Suprapubic skin (tissue), 4 donors: ENCODE measurements at regions not wholly inside any gene's neighbourhood (a gene's known extent, or its start where the extent isn't known, plus 50 kb on each side); places are given as distances from the start of the nearest gene placed in this dataset.

Experiments used
- CTCF ChIP-seq, 2 donors: fragments of 200-600 bp in 1 of 2; fragments of 450-650 bp in 1 of 2; sonication (generic) in 1 of 2; IDR thresholded peaks; one replicate each; pipeline ENCODE4 v1.5.1; 2016 to 2019; ENCODE audit warnings: antibody characterized with exemption in 2 of 2, mild to moderate bottlenecking in 1 of 2, moderate library complexity in 1 of 2
- EP300 ChIP-seq: sonication (generic); formaldehyde crosslinking; IDR thresholded peaks from one replicate; pipeline ENCODE4 v1.6.1; 2017; ENCODE audit warnings: antibody characterized with exemption
- POLR2A ChIP-seq, 2 donors: fragments of 450-650 bp; IDR thresholded peaks; one replicate each; pipeline ENCODE4 v1.6.1; 2017; ENCODE audit warnings: antibody characterized with exemption in 2 of 2, mild to moderate bottlenecking in 2 of 2, moderate library complexity in 2 of 2
- POLR2AphosphoS5 ChIP-seq, 3 donors: sonication (generic); formaldehyde crosslinking; IDR thresholded peaks; one replicate each; pipeline ENCODE4 v1.6.1; 2017; ENCODE audit warnings: antibody characterized with exemption in 3 of 3

- TF ChIP-seq CTCF (IDR thresholded peaks at IDR 0.05) (no peak), POLR2AphosphoS5 (IDR thresholded peaks at IDR 0.05) (no peak), POLR2A (IDR thresholded peaks at IDR 0.05) (no peak), EP300 (no peak)
Observed at GRCh38 chr2:33704406-33704855, 105.3 kb upstream of the FAM98A start.
